Retinal pigment epithelial cell (primary cell): ENCODE measurements at regions not wholly inside any gene's neighbourhood (a gene's known extent, or its start where the extent isn't known, plus 50 kb on each side); places are given as distances from the start of the nearest gene placed in this dataset.

Source experiments
- DNase-seq: peaks from one replicate; pipeline ENCODE4 v3.0.0-alpha.2; 2010; ENCODE audit warnings: low read depth
- H3K4me3 ChIP-seq: 2 replicates; pipeline ENCODE4 v1.5.1; 2011; ENCODE audit warnings: mild to moderate bottlenecking, low read length, control low read depth, moderate library complexity
- CTCF ChIP-seq: conservative IDR thresholded peaks from 2 replicates; pipeline ENCODE4 v1.5.1; 2011; ENCODE audit warnings: low read depth, low read length, control low read depth, inconsistent platforms

DNA sequence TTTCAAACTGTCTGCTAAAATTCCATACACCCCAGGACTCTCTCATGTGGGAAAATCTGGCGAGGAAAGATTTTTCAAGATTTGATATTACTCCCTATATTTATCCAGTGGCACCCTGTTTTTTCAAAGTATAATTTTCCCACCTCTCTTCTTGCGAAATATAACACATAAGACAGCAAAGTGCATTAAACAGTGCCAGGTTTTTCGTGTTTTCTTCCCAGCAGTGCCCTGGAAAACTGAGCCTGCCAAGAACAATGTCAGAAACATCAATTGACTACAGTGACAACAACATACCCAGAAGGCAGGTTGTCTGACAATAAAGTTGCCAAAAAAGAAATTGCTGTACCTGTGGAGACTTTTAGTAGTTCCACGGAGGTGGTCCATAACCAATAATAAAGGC, 545.0 kb upstream of the ZNF608 start:
- TF ChIP-seq CTCF = no peak
- DNase-seq = no peak
- H3K4me3 ChIP-seq = no peak overlapping the region

GRCh38 chr5:125293223-125293622, 546.8 kb upstream of the ZNF608 start:
- DNase-seq = no peak

DNA sequence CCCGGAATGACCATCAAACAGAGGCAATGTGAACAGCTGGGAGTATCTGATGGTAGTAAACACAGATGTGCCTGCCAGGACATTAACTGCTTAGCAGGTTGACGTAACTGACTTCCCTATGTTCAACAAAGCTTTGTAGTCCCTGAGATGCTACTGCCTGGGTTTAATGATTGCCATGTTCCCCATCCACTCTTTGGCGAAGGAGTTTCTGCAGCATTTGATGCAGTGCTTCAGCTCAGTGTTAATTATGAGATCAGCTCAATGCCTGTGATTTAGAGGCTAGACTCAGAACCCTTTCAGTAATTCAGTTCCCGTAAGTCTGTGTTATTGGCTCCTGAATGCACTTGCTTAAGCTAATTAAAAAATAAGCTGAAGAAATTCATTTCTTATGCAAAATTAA, 547.3 kb upstream of the ZNF608 start:
- no peak for TF ChIP-seq CTCF
- H3K4me3 ChIP-seq = no peak overlapping the region
- no peak for DNase-seq

More at GRCh38 chr5:125293223-125293622, 546.8 kb upstream of the ZNF608 start:
- no peak overlapping the region for H3K4me3 ChIP-seq
- TF ChIP-seq CTCF = no peak

DNA sequence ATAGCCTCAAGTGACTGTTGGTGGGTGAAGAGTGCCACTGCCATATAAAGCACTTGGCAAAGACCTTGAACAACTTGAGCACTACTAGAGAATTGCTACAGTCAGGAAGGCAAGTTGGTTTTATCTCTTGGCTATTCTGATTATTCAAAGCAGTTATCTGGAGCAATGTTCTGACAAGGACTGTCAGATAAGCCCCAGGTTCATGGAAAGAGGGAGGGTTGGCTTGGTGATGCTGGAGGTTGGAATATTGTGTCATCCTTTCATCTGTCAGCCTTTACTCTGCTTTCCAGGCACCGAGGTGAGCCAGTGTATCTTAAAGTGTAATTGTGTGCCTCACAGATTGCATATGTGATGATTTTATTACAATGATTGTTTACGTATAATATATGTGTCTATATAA, 548.4 kb upstream of the ZNF608 start:
- no peak overlapping the region for H3K4me3 ChIP-seq
- TF ChIP-seq CTCF = no peak
- no peak for DNase-seq

DNA sequence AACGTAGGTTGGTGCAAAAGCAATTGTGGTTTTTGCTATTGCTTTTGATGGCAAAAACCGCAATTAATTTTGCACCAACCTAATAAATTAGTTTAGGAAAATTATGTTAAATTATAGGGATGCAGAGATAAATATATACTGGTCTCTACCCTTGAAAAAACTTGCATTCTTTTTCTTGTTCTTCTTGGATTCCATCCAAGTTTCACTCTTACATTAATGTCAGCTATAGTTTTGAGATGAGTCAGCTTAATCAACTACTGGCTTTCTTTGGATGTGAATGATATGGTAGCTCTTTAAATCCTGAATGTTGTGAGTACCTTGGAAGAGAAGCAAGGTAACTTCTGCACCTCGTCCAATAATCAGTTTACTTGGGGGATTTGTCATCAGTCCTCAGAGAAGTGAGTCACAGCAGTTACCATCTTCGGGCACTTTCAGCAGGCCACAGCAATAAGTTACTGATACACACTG, 549.0 kb upstream of the ZNF608 start:
- no peak overlapping the region for H3K4me3 ChIP-seq
- no peak for TF ChIP-seq CTCF
- no peak for DNase-seq

GRCh38 chr5:125298258-125298657, 551.8 kb upstream of the ZNF608 start:
- no peak overlapping the region for H3K4me3 ChIP-seq
- TF ChIP-seq CTCF = no peak
- no peak for DNase-seq

DNA sequence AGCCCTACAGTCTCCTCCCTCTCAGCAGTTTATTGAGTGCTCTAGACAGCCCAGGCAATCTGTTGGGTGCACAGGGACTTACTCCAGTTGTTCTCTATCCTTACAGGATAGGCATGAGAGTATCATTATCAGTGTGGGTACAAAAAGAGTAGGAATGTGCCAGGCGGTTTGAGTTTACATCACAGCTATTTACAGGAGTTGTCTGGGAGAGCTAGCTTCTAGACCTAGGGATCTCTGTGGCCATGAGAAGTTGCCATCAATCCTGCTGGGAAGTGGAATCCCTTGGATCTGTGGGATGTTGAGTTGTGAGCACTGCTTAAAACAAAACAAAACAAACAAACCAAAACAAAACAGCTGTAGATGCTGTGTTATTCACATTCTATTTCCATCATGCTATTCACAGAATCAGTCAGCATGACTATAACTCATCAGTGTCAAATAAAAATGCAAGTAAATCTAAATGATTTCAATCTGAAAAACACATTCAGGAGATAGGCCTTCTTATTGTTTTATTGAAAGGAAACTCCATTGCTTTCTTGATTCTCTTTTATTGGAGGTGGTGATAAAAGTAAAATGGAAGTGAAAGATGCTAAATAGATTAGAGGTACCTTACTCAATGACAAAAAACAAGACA, 552.4 kb upstream of the ZNF608 start:
- no peak overlapping the region for H3K4me3 ChIP-seq
- no peak for TF ChIP-seq CTCF
- no peak for DNase-seq
